DMS 273 (cell line): ENCODE measurements at regions not wholly inside any gene's neighbourhood (a gene's known extent, or its start where the extent isn't known, plus 50 kb on each side); places are given as distances from the start of the nearest gene placed in this dataset.
"Not testable (repeated sequence)": the region's sequence is repeated elsewhere in the genome, so short reads cannot be mapped to it uniquely, and the experiment has no call there.

ENCODE experiments used
- DNase-seq: peaks from one replicate; lab custom pipeline; 2025; ENCODE audit not compliant: unreplicated experiment; lab: John Stamatoyannopoulos, UW

- no peak for DNase-seq
These were observed 777.3 kb downstream of the LTN1 start for GRCh38 chr21:28215214-28215954.

DNA sequence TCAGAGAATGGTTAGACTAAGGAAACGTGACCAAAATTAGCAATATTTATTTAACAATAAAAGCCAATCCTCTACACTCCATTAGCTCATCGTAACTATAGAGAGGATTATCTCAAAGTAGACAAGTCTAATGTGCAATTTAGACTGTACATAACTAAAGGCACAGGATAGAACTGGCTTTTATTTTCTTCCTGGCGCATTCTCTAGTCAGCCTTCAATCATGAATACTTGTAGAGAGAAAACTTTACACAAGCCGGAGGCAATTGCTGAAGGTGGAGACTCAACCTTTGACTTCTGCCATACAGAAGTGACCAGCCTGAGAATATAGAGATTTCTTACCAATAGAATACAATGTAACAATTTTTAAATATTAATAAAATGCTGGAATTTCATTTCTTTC lies 777.9 kb downstream of the LTN1 start:
- DNase-seq = no peak

DNA sequence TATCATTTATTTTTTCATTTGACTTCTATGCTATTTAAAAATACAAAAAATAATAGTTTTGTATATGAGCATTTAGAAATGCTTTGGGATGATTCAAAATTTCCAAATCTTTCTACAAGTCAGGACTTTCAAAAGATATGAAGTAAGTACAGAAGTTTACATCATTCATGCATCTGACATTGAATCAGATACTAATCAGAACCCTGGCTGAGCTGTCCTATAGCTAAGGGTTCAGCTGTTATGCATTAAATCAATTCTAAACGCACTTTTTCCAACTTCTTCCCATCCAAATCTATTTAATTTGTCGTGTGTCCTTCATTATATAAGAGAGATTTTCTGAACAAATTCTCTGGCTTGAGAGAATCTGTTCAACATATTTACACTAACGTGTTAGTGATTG lies 779.4 kb downstream of the LTN1 start:
- DNase-seq = no peak

GRCh38 chr21:28212061-28212460 lies 780.6 kb downstream of the LTN1 start:
- no peak for DNase-seq

DNA sequence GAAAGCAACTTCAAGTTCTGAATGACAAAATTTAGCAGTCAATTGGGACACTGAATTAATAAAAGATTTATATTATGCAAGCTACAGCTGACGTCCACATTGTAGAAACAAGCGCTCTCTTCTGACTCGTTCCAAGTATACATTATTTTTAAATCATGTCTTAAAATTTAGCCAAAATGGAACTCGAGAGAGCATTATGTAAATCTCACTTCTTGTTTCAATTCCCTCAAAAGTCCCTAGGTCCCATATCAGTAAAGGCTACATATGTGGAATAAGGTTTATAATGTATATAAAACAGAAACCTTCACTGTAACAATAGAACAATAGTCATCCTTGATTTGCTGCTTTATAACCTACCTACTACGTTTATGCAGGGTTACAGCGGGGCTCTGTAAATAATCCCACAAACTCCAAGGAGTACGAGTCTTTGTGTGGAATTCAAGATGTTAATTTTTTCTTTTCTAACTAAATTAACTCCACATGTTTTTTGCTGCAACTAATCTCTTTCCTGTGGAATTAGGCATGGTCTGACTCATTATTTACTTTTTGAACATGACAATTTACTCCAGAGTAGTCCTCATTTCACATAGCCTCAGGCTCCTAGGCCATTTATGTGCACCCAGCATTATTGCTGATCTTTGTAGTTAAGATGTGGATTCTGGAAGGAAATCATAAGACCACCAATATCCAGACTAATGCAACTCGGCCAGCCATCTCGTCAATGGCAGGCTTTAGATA lies 785.1 kb downstream of the LTN1 start:
- no peak for DNase-seq

DNA sequence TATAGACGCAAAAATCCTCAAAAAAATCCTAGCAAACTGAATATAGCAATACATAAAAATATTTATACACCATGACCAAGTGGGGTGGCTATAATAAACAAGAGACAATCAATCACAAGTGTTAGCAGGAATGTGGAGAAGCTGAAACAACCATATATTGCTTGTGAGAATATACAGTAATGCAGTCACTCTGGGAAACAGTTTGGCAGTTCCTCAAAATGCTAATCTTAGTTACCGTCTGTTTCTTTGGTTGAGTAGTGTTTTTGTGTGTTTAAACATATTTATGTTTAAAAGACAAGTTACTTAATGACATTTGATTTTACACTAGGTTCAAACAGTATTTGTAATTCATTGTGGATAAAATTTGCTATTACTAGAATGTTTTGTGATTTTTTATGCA lies 792.0 kb downstream of the LTN1 start:
- no peak for DNase-seq

GRCh38 chr21:28196981-28197380 lies 795.7 kb downstream of the LTN1 start:
- DNase-seq = no peak

DNA sequence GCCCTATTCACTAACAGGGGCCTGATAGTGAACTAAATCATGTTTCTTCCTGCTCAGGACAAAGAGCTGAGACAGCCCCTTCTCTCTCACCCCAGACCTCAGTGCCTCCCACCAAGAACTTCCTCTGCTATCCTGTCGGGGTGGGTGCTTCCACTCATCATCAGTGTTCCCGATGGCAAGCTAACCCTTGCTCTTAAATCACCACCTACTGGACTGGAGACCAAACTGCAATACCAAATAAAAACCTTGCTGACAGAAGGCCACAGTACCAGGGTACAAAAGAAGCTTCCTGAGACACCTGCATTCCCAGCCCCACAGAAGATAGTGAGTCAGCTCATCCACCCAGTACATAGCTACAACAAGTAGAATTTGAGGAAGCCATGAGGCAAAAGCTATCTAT lies 799.5 kb downstream of the LTN1 start:
- no peak for DNase-seq

DNA sequence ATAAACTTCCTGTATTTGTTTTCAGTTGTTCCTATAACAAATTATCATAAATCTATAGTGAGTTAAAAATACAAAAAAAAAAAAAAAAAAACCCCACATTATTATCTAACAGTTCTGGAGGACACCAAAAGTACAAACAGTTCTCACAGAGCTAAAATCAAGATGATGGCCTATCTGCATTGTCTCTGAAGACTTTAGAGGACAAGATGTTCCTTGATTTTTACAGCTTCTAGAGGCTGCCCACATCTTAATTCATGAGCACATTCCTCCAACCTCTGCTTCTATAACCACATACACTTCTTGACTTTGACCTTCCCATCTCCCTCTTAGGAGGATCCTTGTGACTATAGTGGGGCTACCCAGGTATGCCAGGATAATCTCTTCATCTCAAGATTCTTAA lies 806.1 kb downstream of the LTN1 start:
- DNase-seq = no peak

DNA sequence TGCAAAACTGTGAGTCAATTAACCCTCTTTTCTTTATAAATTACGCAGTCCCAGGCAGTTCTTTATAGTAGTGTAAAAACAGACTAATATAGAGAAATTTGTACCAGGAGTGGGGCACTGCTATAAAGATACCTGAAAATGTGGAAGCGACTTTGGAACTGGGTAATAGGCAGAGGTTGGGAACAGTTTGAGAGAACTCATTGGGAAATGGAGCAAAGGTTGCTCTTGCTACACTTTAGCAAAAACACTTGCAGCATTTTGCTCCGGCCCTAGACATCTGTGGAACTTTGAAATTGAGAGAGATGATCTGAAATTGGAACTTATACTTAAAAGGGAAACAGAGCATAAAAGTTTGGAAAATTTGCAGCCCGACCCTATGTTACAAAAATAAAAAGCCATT lies 810.9 kb downstream of the LTN1 start:
- DNase-seq = no peak

DNA sequence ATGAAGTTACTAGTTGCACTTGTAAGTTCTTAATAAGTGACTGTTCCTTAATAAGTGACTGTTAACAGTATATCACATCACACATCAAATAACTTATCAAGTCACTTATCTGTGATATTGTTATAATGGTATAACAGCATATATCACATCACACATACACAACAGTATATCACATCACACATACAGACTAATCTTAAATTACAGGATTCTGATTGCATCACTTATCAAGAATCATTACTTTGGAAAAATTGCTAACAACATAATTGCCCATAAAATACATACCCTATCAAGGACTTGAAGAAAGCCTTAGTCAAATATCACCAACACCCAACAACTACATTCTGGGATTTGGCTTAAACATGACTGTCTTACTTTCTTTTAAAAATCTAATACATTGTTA lies 813.5 kb downstream of the LTN1 start:
- DNase-seq = no peak

GRCh38 chr21:28177124-28177523 lies 815.6 kb downstream of the LTN1 start:
- no peak for DNase-seq

- no peak for DNase-seq
These were observed 818.0 kb downstream of the LTN1 start for GRCh38 chr21:28174701-28175100.

DNA sequence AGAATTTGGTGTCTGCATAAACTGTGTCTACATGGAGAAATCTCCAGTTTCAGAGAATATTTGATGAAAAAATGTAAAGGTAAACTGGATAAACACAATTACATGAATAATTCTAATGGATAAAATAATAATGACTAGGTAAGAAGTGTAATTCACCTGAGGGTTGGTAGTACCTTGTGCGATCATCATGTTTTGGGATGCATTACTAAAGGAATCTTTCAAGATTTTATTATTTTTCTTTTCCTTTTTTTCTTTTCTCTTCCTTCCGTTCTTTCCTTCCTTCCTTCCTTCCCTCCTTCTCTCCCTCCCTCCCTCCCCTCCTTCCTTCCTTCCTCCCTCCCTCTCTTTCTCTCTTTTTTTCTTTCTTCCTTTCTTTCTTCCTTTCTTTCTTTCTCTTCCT lies 818.7 kb downstream of the LTN1 start:
- DNase-seq = no peak

DNA sequence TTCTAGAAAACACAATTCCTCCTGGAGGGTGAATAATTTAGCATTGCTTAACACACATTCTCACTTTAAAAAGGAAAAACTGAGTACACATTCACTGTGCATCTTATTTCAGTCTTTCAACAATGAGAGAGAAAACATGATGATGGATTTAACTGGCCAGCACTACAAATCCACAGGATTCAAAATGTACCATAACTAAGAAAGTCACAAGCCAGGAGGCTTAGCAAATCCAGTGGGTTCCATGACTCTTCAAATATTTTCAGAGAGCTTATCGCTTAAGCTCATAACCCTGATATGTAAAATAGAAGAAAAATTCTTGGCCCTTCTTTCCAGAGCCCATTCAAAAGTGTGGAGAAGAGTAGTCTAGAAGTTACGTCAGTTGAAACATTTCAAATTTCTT lies 820.3 kb downstream of the LTN1 start:
- no peak for DNase-seq

DNA sequence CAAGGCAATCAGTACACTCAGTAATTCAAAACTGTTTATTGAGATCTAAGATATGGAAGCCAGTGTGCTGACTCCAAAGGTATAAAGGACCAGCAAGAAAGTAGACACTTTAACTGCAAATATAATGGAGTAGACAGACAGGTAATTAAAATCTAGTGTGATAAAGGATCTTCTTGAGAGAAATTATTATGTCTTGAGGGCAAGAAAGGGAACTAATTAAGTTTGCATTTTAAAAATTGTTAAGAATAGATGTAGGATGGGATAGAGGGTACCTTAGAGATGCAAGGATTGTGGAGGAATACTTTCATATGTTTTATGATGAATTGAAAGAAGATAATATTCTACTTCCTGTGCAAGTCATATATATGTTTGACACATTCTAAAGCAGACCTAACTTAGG lies 825.3 kb downstream of the LTN1 start:
- DNase-seq = no peak

DNA sequence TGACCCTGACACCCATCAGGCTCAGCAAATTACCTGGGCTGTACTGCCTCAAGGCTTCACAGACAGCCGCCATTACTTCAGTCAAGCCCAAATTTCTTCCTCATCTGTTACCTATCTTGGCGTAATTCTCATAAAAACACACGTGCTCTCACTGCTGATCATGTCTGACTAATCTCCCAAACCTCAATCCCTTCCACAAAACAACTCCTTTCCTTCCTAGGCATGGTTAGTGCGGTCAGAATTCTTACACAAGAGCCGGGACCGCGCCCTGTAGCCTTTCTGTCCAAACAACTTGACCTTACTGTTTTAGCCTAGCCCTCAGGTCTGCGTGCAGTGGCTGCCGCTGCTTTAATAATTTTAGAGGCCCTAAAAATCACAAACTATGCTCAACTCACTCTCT lies 828.2 kb downstream of the LTN1 start:
- DNase-seq = not testable (repeated sequence)

DNA sequence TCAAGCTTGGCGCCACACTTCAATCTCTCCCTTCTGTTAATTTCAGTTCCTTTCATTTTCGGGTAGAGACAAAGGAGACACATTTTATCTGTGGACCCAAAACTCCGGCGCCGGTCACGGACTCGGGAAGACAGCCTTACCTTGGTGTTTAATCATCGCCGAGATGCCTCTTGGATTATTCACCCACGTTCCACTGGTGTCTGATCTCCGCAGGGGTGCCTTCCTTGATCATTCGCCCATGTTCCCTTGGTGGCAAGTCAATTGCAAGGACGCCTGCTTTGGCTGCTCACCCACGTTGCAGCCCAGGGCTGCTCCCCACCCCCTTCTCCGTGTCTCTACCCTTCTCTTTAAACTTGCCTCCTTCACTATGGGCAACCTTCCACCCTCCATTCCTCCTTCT lies 830.6 kb downstream of the LTN1 start:
- not testable (repeated sequence) for DNase-seq

- DNase-seq = no peak
These were observed 832.3 kb downstream of the LTN1 start for GRCh38 chr21:28160378-28160777.

- DNase-seq = no peak
These were observed 833.3 kb downstream of the LTN1 start for GRCh38 chr21:28159396-28159795.

DNA sequence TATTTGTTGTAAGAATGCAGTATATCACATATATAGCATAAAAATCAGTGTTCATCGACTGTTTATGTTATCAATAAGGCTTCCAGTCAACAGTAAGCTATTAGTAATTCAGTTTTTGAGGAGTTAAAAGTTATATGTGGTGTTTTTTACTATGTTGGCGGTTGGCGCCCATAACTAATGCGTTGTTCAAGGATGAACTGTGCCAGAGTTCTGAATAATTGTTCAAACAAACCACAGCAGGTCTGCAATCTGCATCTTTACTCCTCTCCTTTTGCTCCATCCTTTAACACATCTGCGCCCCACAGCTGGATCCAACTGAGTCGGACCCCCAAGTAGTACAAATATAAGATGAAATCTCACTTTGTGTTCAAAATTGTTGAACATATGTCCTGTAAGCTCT lies 836.1 kb downstream of the LTN1 start:
- DNase-seq = no peak

- no peak for DNase-seq
These were observed 838.6 kb downstream of the LTN1 start for GRCh38 chr21:28154121-28154520.

GRCh38 chr21:28152732-28153131 lies 839.9 kb downstream of the LTN1 start:
- DNase-seq = no peak
